Naive B cell (primary cell): ENCODE measurements at regions not wholly inside any gene's neighbourhood (a gene's known extent, or its start where the extent isn't known, plus 50 kb on each side); places are given as distances from the start of the nearest gene placed in this dataset.
"Not testable (repeated sequence)": the region's sequence is repeated elsewhere in the genome, so short reads cannot be mapped to it uniquely, and the experiment has no call there.

ENCODE experiments used
- ATAC-seq, 2 donors: fragments of 150-1000 bp; cut with Tn5 transposase; 2 replicates each; pipeline ENCODE4 v1.10.0; 2021; ENCODE audit warnings: low read depth in 2 of 2, mild to moderate bottlenecking in 2 of 2, moderate library complexity in 2 of 2
- DNase-seq: peaks from one replicate; pipeline ENCODE4 v3.0.0; 2022
- H3K27ac Mint-ChIP-seq, 6 donors: one replicate each; pipeline ENCODE4 v1.8.0; 2020 to 2022; ENCODE audit warnings: mild to moderate bottlenecking in 6 of 6, mixed read lengths in 6 of 6, moderate library complexity in 5 of 6, inconsistent platforms in 2 of 6
- H3K27me3 Mint-ChIP-seq, 3 donors: one replicate each; pipeline ENCODE4 v1.8.0; 2021 to 2022; ENCODE audit warnings: mixed read lengths in 3 of 3, mild to moderate bottlenecking in 1 of 3
- H3K36me3 Mint-ChIP-seq, 2 donors: one replicate each; pipeline ENCODE4 v1.8.0; 2020 to 2022; ENCODE audit warnings: mixed read lengths in 2 of 2, inconsistent platforms in 1 of 2, mild to moderate bottlenecking in 1 of 2
- H3K4me1 Mint-ChIP-seq, 3 donors: one replicate each; pipeline ENCODE4 v1.8.0; 2020 to 2022; ENCODE audit warnings: mixed read lengths in 3 of 3, inconsistent platforms in 1 of 3, mild to moderate bottlenecking in 1 of 3, moderate library complexity in 1 of 3
- H3K4me3 Mint-ChIP-seq, 8 donors: one replicate each; pipeline ENCODE4 v1.8.0; 2020 to 2022; ENCODE audit warnings: mild to moderate bottlenecking in 8 of 8, mixed read lengths in 8 of 8, moderate library complexity in 8 of 8, inconsistent platforms in 2 of 8
- H3K9me3 Mint-ChIP-seq, 7 donors: one replicate each; pipeline ENCODE4 v1.8.0; 2020 to 2022; ENCODE audit warnings: mixed read lengths in 7 of 7, mild to moderate bottlenecking in 5 of 7, inconsistent platforms in 2 of 7, moderate library complexity in 1 of 7

DNA sequence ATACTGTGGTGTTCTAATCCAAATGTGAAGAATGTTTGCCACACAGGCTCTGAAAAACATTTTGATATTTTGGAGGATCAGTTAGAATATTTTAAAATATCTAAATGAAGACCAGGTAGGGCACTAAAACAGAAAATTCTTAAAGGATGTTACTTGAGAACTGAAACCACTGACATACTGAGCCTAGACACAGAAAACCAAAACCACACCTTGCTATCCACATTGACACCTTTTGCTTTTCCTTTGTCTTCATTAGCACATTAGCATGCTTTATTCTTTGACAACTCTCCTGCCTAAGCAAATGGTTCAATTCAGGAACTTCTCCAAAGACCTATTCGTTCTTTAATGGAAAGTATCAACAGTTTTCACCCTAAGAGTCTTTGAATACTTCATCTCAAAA is 835.9 kb upstream of the GRM7 start:
- H3K27ac Mint-ChIP-seq, result no peak overlapping the region
- H3K27me3 Mint-ChIP-seq, result no peaks in the 10 kb centered on the region
- no peaks in the 10 kb centered on the region for H3K4me1 Mint-ChIP-seq
- ATAC-seq (no peak), DNase-seq (no peak)
- no peaks in the 10 kb centered on the region for H3K36me3 Mint-ChIP-seq
- peaks cover 10 to 20% (median 15%) of the 10 kb centered on the region in 7 donors for H3K9me3 Mint-ChIP-seq
- no peak overlapping the region for H3K4me3 Mint-ChIP-seq

DNA sequence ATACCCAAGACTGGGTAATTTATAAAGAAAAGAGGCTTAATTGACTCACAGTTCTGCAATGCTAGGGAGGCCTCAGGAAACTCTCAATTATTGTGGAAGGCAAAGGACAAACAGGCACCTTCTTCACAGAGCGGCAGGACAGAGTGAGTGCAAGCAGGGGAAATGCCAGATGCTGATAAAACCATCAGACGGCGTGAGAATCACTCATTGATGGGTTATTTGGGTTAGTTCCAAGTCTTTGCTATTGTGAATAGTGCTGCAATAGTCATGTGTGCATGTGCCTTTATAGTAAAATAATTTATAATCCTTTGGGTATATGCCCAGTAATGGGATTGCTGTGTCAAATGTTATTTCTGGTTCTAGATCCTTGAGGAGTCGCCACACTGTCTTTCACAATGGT is 830.3 kb upstream of the GRM7 start:
- not testable (repeated sequence) for DNase-seq, ATAC-seq, H3K4me1 Mint-ChIP-seq, H3K4me3 Mint-ChIP-seq, H3K36me3 Mint-ChIP-seq, H3K27me3 Mint-ChIP-seq, H3K27ac Mint-ChIP-seq
- H3K9me3 Mint-ChIP-seq, result peaks cover 11 to 26% (median 22%) of the 10 kb centered on the region in 7 donors

DNA sequence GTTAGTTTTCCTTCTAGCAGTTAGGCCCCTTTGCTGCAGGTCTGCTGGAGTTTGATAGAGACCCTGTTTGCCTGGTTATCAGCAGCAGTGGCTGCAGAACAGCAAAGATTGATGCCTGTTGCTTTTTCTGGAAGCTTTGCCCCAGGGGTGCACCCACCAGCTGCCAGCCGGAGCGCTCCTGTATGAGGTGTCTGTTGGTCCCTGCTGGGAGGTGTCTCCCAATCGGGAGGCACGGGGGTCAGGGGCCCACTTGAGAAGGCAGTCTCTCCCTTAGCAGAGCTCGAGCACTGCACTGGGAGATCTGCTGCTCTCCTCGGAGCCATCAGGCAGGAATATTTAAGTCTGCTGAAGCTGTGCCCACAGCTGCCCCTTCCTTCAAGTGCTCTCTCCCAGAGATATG is 825.3 kb upstream of the GRM7 start:
- Mint-ChIP-seq H3K36me3 (peaks cover 0 to 7% of the 10 kb centered on the region in 2 donors), H3K4me3 (no peak overlapping the region), H3K9me3 (peaks cover 3 to 28% (median 19%) of the 10 kb centered on the region in 7 donors), H3K4me1 (no peaks in the 10 kb centered on the region), H3K27me3 (peaks cover 0 to 5% (median 0%) of the 10 kb centered on the region in 3 donors), H3K27ac (no peak overlapping the region)
- DNase-seq (no peak), ATAC-seq (no peak)

DNA sequence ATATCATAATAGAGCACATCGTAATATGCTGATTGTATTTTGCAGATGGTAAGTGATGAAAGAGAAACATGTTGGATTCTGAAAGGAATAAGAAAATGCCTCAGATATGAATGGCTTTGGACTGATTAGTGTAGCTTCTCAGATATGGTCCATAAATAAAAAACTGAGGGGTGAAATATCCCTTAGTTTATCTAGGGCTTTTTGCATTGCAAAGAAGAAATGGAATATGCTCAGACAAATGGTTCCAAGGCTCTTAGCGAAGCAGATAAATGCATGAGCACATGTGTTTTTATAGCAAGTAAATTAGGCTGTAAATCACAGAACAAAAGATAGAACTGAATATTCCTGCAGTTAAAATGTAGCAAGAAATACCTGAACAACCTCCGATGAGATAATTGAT is 820.9 kb upstream of the GRM7 start:
- no peak for DNase-seq
- Mint-ChIP-seq H3K9me3 (peaks cover 0 to 22% (median 12%) of the 10 kb centered on the region in 7 donors), H3K4me1 (no peaks in the 10 kb centered on the region), H3K27me3 (peaks cover 0 to 2% (median 0%) of the 10 kb centered on the region in 3 donors), H3K27ac (no peak overlapping the region), H3K4me3 (no peak overlapping the region), H3K36me3 (peaks cover 0 to 7% of the 10 kb centered on the region in 2 donors)
- no peak for ATAC-seq

DNA sequence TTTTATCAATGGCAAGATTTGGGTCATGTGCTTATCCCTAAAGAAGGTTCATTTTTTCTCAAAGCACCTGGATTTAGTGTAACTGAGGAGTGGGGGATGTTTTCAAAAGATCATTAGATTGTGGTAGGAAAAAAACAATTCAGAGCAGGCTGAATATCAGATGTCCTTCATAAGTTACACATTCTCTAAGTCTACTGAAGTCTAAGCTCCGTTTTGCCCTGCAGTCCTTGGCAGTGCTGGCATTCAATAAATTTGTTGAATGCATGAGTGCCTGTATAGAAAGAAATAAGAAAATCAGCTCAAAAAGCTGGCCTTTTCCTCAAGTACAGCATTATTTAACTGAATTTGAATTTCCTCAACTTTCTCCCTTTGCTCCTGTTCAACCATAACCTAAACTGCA is 819.0 kb upstream of the GRM7 start:
- ATAC-seq, result no peak
- Mint-ChIP-seq H3K27ac (no peak overlapping the region), H3K4me1 (no peaks in the 10 kb centered on the region)

DNA sequence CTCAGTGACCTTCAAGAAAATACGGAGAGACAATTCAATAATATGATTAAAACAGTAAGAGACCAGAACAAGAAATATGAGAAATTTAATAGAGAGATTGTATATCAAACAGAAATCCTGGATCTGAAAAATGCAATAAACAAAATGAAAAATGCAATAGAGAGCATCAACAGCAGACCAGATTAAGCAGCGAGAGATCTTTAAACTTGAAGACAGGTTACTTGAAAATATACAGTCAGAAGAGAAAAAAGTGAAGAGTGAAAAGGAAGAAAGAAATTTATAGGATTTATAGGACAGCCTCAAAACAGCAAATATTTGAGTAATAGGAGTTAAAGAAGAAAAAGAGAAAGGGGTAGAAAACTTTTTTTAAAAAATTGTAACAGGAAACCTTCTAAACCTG is 813.9 kb upstream of the GRM7 start:
- DNase-seq (no peak), ATAC-seq (no peak)
- Mint-ChIP-seq H3K27ac (no peak overlapping the region), H3K4me1 (no peaks in the 10 kb centered on the region), H3K4me3 (no peak overlapping the region), H3K36me3 (peaks cover 0 to 10% of the 10 kb centered on the region in 2 donors), H3K27me3 (no peaks in the 10 kb centered on the region), H3K9me3 (peaks cover 10 to 44% (median 25%) of the 10 kb centered on the region in 7 donors)

More for the DNA sequence above, 819.0 kb upstream of the GRM7 start:
- no peak for DNase-seq
- Mint-ChIP-seq H3K27me3 (no peaks in the 10 kb centered on the region), H3K36me3 (peaks cover 0 to 11% of the 10 kb centered on the region in 2 donors), H3K4me3 (no peak overlapping the region), H3K9me3 (peaks cover 1 to 28% (median 14%) of the 10 kb centered on the region in 7 donors)

DNA sequence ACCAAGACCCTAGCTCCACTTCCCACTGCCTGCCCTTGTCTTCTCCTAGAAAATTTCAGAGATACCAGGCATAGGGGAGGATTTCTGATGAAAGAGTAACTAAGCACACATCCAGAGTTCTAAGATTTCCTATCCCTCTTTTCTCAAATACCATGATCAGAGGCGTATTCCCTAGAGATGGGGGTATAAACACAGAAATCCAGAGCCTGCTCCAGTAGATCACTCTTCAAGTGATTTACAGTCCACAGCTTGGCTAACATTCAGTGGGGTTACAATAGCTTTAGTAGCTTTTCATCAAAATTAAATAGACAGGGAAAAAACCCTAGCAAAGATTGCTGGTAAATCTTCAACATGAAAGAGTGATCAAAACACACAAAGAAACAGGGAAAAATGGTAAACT is 800.7 kb upstream of the GRM7 start:
- Mint-ChIP-seq H3K27me3 (no peaks in the 10 kb centered on the region), H3K4me1 (no peaks in the 10 kb centered on the region), H3K4me3 (no peak overlapping the region), H3K27ac (peak overlapping the region in 1 of 6 donors; percentile 30), H3K9me3 (peaks cover 0 to 2% (median 0%) of the 10 kb centered on the region in 7 donors), H3K36me3 (no peaks in the 10 kb centered on the region)
- DNase-seq (no peak), ATAC-seq (no peak)

DNA sequence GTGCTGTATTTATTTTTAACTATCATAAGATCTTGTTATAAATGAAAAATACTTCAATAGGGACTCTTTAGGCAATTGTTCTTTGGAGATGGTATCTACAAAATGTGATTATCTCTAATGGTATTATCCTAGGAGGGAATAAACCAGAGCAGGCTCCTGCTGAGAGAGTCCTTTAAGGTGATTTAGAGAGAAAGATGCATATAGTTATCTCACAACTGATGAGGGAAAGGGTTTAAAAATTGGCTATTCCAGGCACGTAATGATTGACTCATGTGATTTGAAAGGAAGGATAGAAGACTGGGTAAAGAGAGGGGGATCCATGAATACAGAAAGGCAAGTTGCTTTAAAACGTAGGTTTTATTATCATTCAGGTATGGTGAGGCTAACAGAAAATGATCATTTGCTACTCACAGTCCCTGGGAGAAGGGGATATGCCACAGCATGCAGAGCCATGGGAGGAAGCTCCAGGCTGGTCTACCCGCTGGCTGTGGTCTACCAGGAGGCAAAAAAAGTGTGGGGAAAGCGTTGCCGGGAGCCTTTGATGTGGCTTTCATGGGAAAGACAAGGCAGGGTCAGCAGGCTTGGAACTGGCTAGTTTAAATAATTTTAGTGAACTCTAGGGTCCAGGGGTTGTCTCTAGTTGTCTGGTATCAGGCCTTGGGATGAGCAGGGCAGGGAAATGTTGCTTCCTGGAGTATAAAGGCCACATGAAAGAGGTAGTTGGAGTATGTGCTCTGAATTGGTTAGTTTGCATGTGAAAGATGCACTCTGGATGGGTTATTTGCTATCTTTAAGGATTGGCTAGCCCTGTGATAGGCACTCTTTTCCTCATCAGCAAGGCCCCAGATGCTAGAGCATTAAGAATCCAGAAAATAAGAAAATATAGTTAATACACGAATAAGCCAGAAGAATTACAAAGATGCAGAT is 798.4 kb upstream of the GRM7 start:
- ATAC-seq (no peak), DNase-seq (no peak)
- no peaks in the 10 kb centered on the region for H3K27me3 Mint-ChIP-seq
- H3K4me1 Mint-ChIP-seq, result no peaks in the 10 kb centered on the region
- no peak overlapping the region for H3K4me3 Mint-ChIP-seq
- H3K27ac Mint-ChIP-seq, result no peak overlapping the region
- no peaks in the 10 kb centered on the region for H3K36me3 Mint-ChIP-seq
- H3K9me3 Mint-ChIP-seq, result peaks cover 0 to 2% (median 0%) of the 10 kb centered on the region in 7 donors

DNA sequence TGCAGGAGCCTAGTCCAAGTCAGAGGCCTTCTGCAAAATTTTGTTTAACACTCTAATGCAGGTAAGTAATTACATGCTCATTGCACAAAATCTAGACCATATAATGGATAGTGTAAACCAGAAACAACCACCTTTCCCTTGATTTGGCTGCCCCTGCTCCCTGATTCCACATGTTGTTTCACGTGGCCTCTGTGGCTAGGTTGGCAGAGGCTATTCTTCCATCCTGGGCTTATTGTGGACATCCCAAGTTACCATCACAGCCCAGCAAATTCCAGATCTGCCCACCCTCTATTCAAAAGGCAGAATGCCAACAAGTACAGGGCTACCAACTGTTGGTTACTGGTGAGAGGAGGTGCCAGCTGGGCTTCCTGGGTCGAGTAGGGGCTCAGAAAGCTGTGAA is 794.5 kb upstream of the GRM7 start:
- Mint-ChIP-seq H3K9me3 (peaks cover 0 to 1% (median 0%) of the 10 kb centered on the region in 7 donors), H3K36me3 (no peaks in the 10 kb centered on the region), H3K4me3 (no peak overlapping the region), H3K27ac (peak overlapping the region in 1 of 6 donors; percentile 27), H3K4me1 (no peaks in the 10 kb centered on the region), H3K27me3 (no peaks in the 10 kb centered on the region)
- no peak for DNase-seq
- ATAC-seq, result no peak

DNA sequence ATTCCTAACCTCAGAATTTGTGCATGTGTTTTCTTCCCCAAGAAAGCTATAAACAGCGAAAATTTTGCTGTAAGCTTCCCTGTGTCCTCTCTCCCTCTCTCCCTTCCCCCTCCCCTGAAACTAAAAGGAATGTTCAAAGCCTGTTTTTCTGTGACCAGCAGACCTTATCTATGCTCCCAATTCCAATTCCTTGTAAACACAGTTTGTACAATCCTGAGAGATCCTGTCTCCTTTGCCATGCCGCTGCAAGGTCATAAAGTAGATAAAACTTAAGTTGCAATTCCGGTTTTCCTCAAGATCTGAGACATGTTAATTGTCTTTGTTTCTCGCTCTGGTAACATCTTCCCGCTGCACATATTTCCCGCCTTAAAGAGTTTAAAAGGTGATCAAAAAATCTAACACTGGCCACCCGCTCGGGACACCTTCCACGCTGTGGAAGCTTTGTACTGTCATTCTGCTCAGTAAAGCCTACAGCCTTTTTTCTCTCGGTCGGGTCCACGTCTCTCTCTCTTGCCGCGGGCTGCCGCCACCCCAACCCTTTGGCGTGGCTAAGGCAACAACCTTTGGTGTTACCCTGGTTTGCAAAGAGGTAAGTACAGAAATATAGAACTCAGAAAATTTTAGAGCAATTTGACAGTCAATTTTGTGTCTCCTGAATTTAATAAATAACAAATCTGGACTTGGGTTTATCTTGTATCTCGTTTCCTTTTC is 793.9 kb upstream of the GRM7 start:
- ATAC-seq, DNase-seq, H3K4me3 Mint-ChIP-seq, H3K4me1 Mint-ChIP-seq, H3K27me3 Mint-ChIP-seq, H3K36me3 Mint-ChIP-seq, H3K9me3 Mint-ChIP-seq: not testable (repeated sequence)
- peak overlapping the region in 1 of 6 donors; percentile 73 for H3K27ac Mint-ChIP-seq

DNA sequence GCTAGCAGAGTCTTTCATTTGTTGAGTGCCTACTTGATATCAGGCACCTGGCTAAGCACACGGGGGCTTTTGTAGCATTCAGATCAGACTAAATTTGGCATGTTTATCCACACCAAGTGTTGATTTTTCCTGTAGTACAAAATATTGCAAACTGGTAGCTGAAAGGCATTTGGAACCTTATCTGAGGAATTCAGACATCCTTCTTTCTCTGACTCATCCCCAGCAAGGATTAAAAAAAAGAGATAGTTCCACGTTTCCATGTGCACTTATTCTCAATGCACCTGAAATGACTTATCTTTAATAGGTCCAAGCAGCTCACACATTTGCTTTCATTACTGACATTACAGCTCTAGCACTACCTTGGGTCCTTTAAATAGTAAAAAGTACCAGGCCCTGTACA is 786.0 kb upstream of the GRM7 start:
- DNase-seq (no peak), ATAC-seq (no peak)
- Mint-ChIP-seq H3K4me3 (no peak overlapping the region), H3K27ac (no peak overlapping the region), H3K27me3 (no peaks in the 10 kb centered on the region), H3K36me3 (no peaks in the 10 kb centered on the region), H3K4me1 (no peaks in the 10 kb centered on the region), H3K9me3 (peaks cover 0 to 7% (median 2%) of the 10 kb centered on the region in 7 donors)

DNA sequence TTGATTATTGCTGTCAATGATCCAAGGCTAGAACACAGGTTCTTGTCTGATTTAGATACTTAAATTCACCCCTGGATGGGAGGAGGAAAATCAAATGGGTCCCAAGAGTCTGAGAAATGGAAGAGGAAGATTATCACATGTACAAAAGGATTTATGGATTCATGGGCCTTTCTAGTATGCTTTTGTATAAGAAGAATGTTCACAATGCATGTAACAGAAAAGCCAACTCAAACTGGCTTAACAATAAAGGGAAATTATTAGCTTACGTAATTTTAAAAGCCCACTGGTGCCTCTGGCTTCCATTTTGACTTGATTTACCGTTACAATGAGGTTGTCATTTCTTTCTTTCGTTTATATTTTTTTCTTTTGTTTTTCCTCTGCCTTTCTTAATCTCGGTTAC is 782.5 kb upstream of the GRM7 start:
- H3K27me3 Mint-ChIP-seq, result no peaks in the 10 kb centered on the region
- H3K9me3 Mint-ChIP-seq, result peaks cover 0 to 7% (median 2%) of the 10 kb centered on the region in 7 donors
- DNase-seq (no peak), ATAC-seq (no peak)
- H3K27ac Mint-ChIP-seq, result no peak overlapping the region
- no peaks in the 10 kb centered on the region for H3K36me3 Mint-ChIP-seq
- H3K4me3 Mint-ChIP-seq, result no peak overlapping the region
- no peaks in the 10 kb centered on the region for H3K4me1 Mint-ChIP-seq

DNA sequence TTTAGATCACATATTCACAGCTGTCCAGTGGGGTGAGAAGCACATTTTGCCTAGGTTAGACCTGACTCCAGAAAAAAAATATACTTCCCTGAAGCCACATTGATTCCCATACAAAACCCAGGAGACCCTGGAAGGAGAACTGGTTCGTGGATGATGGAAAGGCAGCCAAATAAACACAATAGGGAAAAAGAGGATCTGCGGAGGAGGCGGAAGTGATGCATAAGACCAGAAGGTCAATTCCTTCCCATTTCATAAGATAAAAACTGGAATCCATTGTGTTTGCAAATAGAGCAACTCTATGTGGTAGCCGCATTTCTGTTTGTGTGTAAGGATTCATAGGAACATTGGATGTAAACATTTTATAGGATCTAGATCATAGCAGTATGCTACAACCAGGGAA is 781.9 kb upstream of the GRM7 start:
- Mint-ChIP-seq H3K4me1 (no peaks in the 10 kb centered on the region), H3K27me3 (no peaks in the 10 kb centered on the region), H3K4me3 (no peak overlapping the region), H3K9me3 (peaks cover 0 to 7% (median 2%) of the 10 kb centered on the region in 7 donors), H3K27ac (no peak overlapping the region), H3K36me3 (no peaks in the 10 kb centered on the region)
- DNase-seq (no peak), ATAC-seq (no peak)
